ACHN (cell line): ENCODE measurements at regions not wholly inside any gene's neighbourhood (a gene's known extent, or its start where the extent isn't known, plus 50 kb on each side); places are given as distances from the start of the nearest gene placed in this dataset.

ENCODE experiments used
- DNase-seq: peaks from one replicate; pipeline ENCODE4 v3.0.0-alpha.2; 2015
- in situ Hi-C: cut with HindIII; loops from 2 replicates; pipeline ENCODE4 v1.10.0; 2017; ENCODE audit warnings: low sequenced_read_pairs, low pct_ligation_motif_present, low pct_unique_long_range_greater_than_20kb

GRCh38 chr5:22970491-22970890, 117.3 kb upstream of the CDH12 start:
- no peak for DNase-seq
- in situ Hi-C loops: no loop called here

GRCh38 chr5:22968386-22968785, 115.2 kb upstream of the CDH12 start:
- no peak for DNase-seq
- in situ Hi-C loops: no loop called here

GRCh38 chr5:22965960-22966359, 112.8 kb upstream of the CDH12 start:
- in situ Hi-C loops: no loop called here
- no peak for DNase-seq

- in situ Hi-C loops: no loop called here
- no peak for DNase-seq
These were observed 111.5 kb upstream of the CDH12 start for GRCh38 chr5:22964632-22965031.

GRCh38 chr5:22958462-22959262, 105.5 kb upstream of the CDH12 start:
- in situ Hi-C loops: no loop called here
- no peak for DNase-seq

- no peak for DNase-seq
- in situ Hi-C loops: no loop called here
These were observed 94.8 kb upstream of the CDH12 start for GRCh38 chr5:22947921-22948320.

GRCh38 chr5:22938362-22938761, 85.2 kb upstream of the CDH12 start:
- DNase-seq: no peak
- in situ Hi-C loops: no loop called here

GRCh38 chr5:22928821-22929482, 75.8 kb upstream of the CDH12 start:
- in situ Hi-C loops: no loop called here
- DNase-seq: no peak

GRCh38 chr5:22926574-22926973, 73.4 kb upstream of the CDH12 start:
- in situ Hi-C loops: no loop called here
- no peak for DNase-seq

GRCh38 chr5:22918511-22918910, 65.4 kb upstream of the CDH12 start:
- no peak for DNase-seq
- in situ Hi-C loops: no loop called here

- no peak for DNase-seq
- in situ Hi-C loops: no loop called here
These were observed 63.2 kb upstream of the CDH12 start for GRCh38 chr5:22916393-22916792.

- in situ Hi-C loops: no loop called here
These were observed 57.9 kb upstream of the CDH12 start for GRCh38 chr5:22911019-22911418.

GRCh38 chr5:22910523-22910922, 57.4 kb upstream of the CDH12 start:
- in situ Hi-C loops: no loop called here
- DNase-seq: no peak

More at GRCh38 chr5:22911019-22911418, 57.9 kb upstream of the CDH12 start:
- DNase-seq: no peak

GRCh38 chr5:22908586-22908985, 55.4 kb upstream of the CDH12 start:
- no peak for DNase-seq
- in situ Hi-C loops: no loop called here

- in situ Hi-C loops: no loop called here
- peak; percentile 0 for DNase-seq
These were observed 55.0 kb upstream of the CDH12 start for GRCh38 chr5:22908129-22908528.
